H1 (cell line): ENCODE measurements at regions not wholly inside any gene's neighbourhood (a gene's known extent, or its start where the extent isn't known, plus 50 kb on each side); places are given as distances from the start of the nearest gene placed in this dataset.

Experiments used
- CTCF ChIA-PET: fragments of 300-600 bp; sonication (Branson Sonifier 250); formaldehyde crosslinking; loops from one replicate; lab custom pipeline; 2021; ENCODE audit not compliant: partially characterized antibody; lab: Charles Lee
- POLR2A ChIA-PET: fragments of 300-600 bp; sonication (Branson Sonifier 250); formaldehyde crosslinking; loops from one replicate; lab custom pipeline; 2021; ENCODE audit warnings: inconsistent platforms; ENCODE audit not compliant: partially characterized antibody; lab: Charles Lee
- DNase-seq, 2 experiments: peaks; one replicate each; pipeline versions ENCODE4 v3.0.0 to v3.0.0-alpha.2; 2010 to 2022; ENCODE audit warnings: low spot score in 2 of 2, low read depth in 1 of 2, mixed read lengths in 1 of 2
- FAIRE-seq: peaks from 2 replicates; lab custom pipeline; 2011; peaks lifted over from hg19 to GRCh38; lab: Jason Lieb, UNC
- H2AFZ ChIP-seq: 2 replicates; pipeline ENCODE4 v1.8.1; 2012; ENCODE audit warnings: low read length, inconsistent platforms
- H2AK5ac ChIP-seq: 2 replicates; pipeline ENCODE4 v1.6.1; 2013; ENCODE audit warnings: low read depth, low read length
- H2BK120ac ChIP-seq: replicated peaks from 2 replicates; pipeline ENCODE3; 2013; ENCODE audit warnings: low read depth, low read length, inconsistent platforms
- H2BK12ac ChIP-seq: 2 replicates; pipeline ENCODE4 v1.6.1; 2013; ENCODE audit warnings: low read depth, low read length
- H2BK15ac ChIP-seq: 2 replicates; pipeline ENCODE4 v1.6.1; 2013; ENCODE audit warnings: low read length
- H2BK20ac ChIP-seq: 2 replicates; pipeline ENCODE4 v1.6.1; 2013; ENCODE audit warnings: low read length
- H2BK5ac ChIP-seq: 2 replicates; pipeline ENCODE4 v1.6.1; 2013; ENCODE audit warnings: low read depth, low read length
- H3K14ac ChIP-seq: 2 replicates; pipeline ENCODE4 v1.6.1; 2013; ENCODE audit warnings: inconsistent platforms; ENCODE audit not compliant: insufficient read length
- H3K18ac ChIP-seq: 2 replicates; pipeline ENCODE4 v1.6.1; 2013; ENCODE audit warnings: low read length; ENCODE audit errors: extremely low read depth
- H3K23ac ChIP-seq: 2 replicates; pipeline ENCODE4 v1.6.1; 2013; ENCODE audit warnings: inconsistent platforms; ENCODE audit not compliant: insufficient read length
- H3K23me2 ChIP-seq: 2 replicates; pipeline ENCODE4 v1.6.1; 2013; ENCODE audit warnings: low read depth, low read length
- H3K27ac ChIP-seq: 2 replicates; pipeline ENCODE4 v1.6.1; 2011; ENCODE audit warnings: low read depth, low read length, inconsistent platforms
- H3K27me3 ChIP-seq, 4 experiments: replicated peaks in 1 of 4; 1 replicate in 1 of 4; 2 replicates in 3 of 4; pipeline versions ENCODE4 v1.6.1 to v1.8.1; 2011 to 2013; ENCODE audit warnings: low read length in 3 of 4, mild to moderate bottlenecking in 3 of 4, inconsistent platforms in 2 of 4, mixed read lengths in 2 of 4, moderate library complexity in 1 of 4; ENCODE audit not compliant: control insufficient read depth in 3 of 4, insufficient read depth in 3 of 4; ENCODE audit errors: extremely low read depth in 1 of 4
- H3K36me3 ChIP-seq, 4 experiments: 2 replicates each; pipeline versions ENCODE4 v1.6.1 to v1.8.1; 2011 to 2013; ENCODE audit warnings: mild to moderate bottlenecking in 4 of 4, low read length in 3 of 4, moderate library complexity in 2 of 4, control low read depth in 1 of 4, inconsistent platforms in 1 of 4; ENCODE audit not compliant: insufficient read depth in 4 of 4, control insufficient read depth in 2 of 4
- H3K4ac ChIP-seq: replicated peaks from 2 replicates; pipeline ENCODE3; 2013; ENCODE audit warnings: low read length, low read depth, mixed read lengths, inconsistent platforms; ENCODE audit not compliant: insufficient read length
- H3K4me1 ChIP-seq, 4 experiments: replicated peaks in 1 of 4; 1 replicate in 1 of 4; 2 replicates in 3 of 4; pipeline versions ENCODE4 v1.6.1 to v1.8.1; 2011 to 2013; ENCODE audit warnings: low read length in 3 of 4, inconsistent platforms in 2 of 4, mixed read lengths in 1 of 4; ENCODE audit not compliant: insufficient read depth in 4 of 4, control insufficient read depth in 3 of 4
- H3K4me2 ChIP-seq, 2 experiments: 2 replicates each; pipeline versions ENCODE4 v1.6.1 to v1.8.1; 2011 to 2013; ENCODE audit warnings: low read depth in 2 of 2, low read length in 2 of 2, control low read depth in 1 of 2, inconsistent platforms in 1 of 2, mild to moderate bottlenecking in 1 of 2; ENCODE audit not compliant: insufficient read depth in 1 of 2
- H3K4me3 ChIP-seq, 4 experiments: fragments of 200-600, 300-600 bp in 1 of 4; sonication (generic), shearing (Covaris generic), sonication (Bioruptor Twin) in 1 of 4; 2 replicates each; pipeline versions ENCODE4 v1.5.1 to v1.8.1; 2011 to 2016; ENCODE audit warnings: low read length in 4 of 4, low read depth in 3 of 4, control low read depth in 2 of 4, inconsistent platforms in 2 of 4, mild to moderate bottlenecking in 2 of 4, mixed read lengths in 1 of 4, moderate library complexity in 1 of 4; ENCODE audit not compliant: insufficient read depth in 2 of 4; ENCODE audit errors: extremely low read depth in 1 of 4
- H3K56ac ChIP-seq: replicated peaks from 2 replicates; pipeline ENCODE3; 2013; ENCODE audit warnings: low read depth, mild to moderate bottlenecking, mixed read lengths, low read length, inconsistent platforms; ENCODE audit not compliant: insufficient read length
- H3K79me1 ChIP-seq: 2 replicates; pipeline ENCODE4 v1.6.1; 2013; ENCODE audit warnings: low read depth, low read length, control low read depth
- H3K79me2 ChIP-seq, 2 experiments: 2 replicates each; pipeline versions ENCODE4 v1.6.1 to v1.8.1; 2012 to 2013; ENCODE audit warnings: low read length in 2 of 2, mild to moderate bottlenecking in 2 of 2, inconsistent platforms in 1 of 2; ENCODE audit not compliant: insufficient read depth in 2 of 2, control insufficient read depth in 1 of 2
- H3K9ac ChIP-seq, 4 experiments: replicated peaks in 1 of 4; 1 replicate in 1 of 4; 2 replicates in 3 of 4; pipeline versions ENCODE4 v1.6.1 to v1.8.1; 2011 to 2013; ENCODE audit warnings: low read depth in 3 of 4, low read length in 3 of 4, control low read depth in 2 of 4, mild to moderate bottlenecking in 2 of 4, moderate library complexity in 2 of 4, inconsistent platforms in 1 of 4; ENCODE audit errors: extremely low read depth in 1 of 4
- H3K9me3 ChIP-seq, 2 experiments: 2 replicates each; pipeline versions ENCODE4 v1.6.1 to v1.8.1; 2012 to 2013; ENCODE audit warnings: mild to moderate bottlenecking in 2 of 2, moderate library complexity in 2 of 2, control low read depth in 1 of 2, inconsistent platforms in 1 of 2, low read depth in 1 of 2, low read length in 1 of 2, mixed read lengths in 1 of 2; ENCODE audit not compliant: insufficient read depth in 2 of 2
- H4K20me1 ChIP-seq, 2 experiments: replicated peaks in 1 of 2; 2 replicates each; pipeline versions ENCODE3 to v1.8.1; 2011 to 2013; ENCODE audit warnings: inconsistent platforms in 2 of 2, low read length in 2 of 2, mild to moderate bottlenecking in 1 of 2; ENCODE audit not compliant: insufficient read depth in 2 of 2, control insufficient read depth in 1 of 2
- H4K5ac ChIP-seq: 2 replicates; pipeline ENCODE4 v1.6.1; 2013; ENCODE audit warnings: low read length, low read depth, mixed read lengths, inconsistent platforms; ENCODE audit not compliant: insufficient read length
- H4K8ac ChIP-seq: 2 replicates; pipeline ENCODE4 v1.8.0; 2013; ENCODE audit warnings: mild to moderate bottlenecking, moderate library complexity, low read length, inconsistent platforms; ENCODE audit not compliant: insufficient read depth; ENCODE audit errors: extremely low read depth
- H4K91ac ChIP-seq: replicated peaks from 2 replicates; pipeline ENCODE3; 2013; ENCODE audit warnings: low read length, mixed read lengths, inconsistent platforms; ENCODE audit not compliant: insufficient read length
- RAD21 ChIP-seq, 2 experiments: IDR thresholded peaks in 1 of 2; conservative IDR thresholded peaks in 1 of 2; 2 replicates each; pipeline ENCODE4 v1.6.1; 2011; ENCODE audit warnings: low read depth in 2 of 2, low read length in 2 of 2, improper control_type of control experiment in 1 of 2, inconsistent platforms in 1 of 2, mild to moderate bottlenecking in 1 of 2, moderate library complexity in 1 of 2
- SP4 ChIP-seq: IDR thresholded peaks from 2 replicates; pipeline ENCODE4 v1.6.1; 2012; ENCODE audit warnings: low read length, inconsistent platforms
- WGBS, 2 experiments: shearing (Covaris generic) in 1 of 2; methylation state at CpG; one replicate each; pipeline versions ENCODE4 v1.1.6 to v1.1.7; 2013 to 2015; ENCODE audit warnings: low lambda C conversion rate in 2 of 2, mixed read lengths in 2 of 2, inconsistent platforms in 1 of 2, low coverage in 1 of 2, missing lambda C conversion rate in 1 of 2; ENCODE audit not compliant: insufficient replicate concordance in 2 of 2, insufficient coverage in 1 of 2, insufficient read length in 1 of 2; ENCODE audit errors: extremely low coverage in 1 of 2, missing lambda C conversion rate in 1 of 2; 5-methylcytosine and 5-hydroxymethylcytosine counted together

- H3K4me2 ChIP-seq, result no peak overlapping the region
- ChIA-PET CTCF (interaction anchor here (0.7 to 1.5 kb wide), 4 partner anchors 11 to 44 kb away, joined by 3 to 4 read pairs (median 3); no protein-coding TSS in a partner anchor), POLR2A (interaction anchor here (0.6 kb wide), 1 partner anchor 1342 kb away, joined by 3 read pairs; no protein-coding TSS in a partner anchor)
- TF ChIP-seq RAD21 (IDR thresholded peaks at IDR 0.05 in 1 of 2, conservative IDR thresholded peaks at IDR 0.05 in 1 of 2; ENCODE audit: low read depth in 2 of 2, low read length in 2 of 2) (peak in 1 of 2 experiments; percentile 29; a peak in 1 of 4 replicates), SP4 (no peak)
- DNase-seq (peak in 1 of 2 experiments; percentile 29), FAIRE-seq (no peak)
- no peaks in the 10 kb centered on the region for H3K36me3 ChIP-seq
- H3K9me3 ChIP-seq, result peaks cover 18 to 20% of the 10 kb centered on the region in 2 experiments; a peak in 3 of 4 replicates
- no peak overlapping the region for H4K91ac ChIP-seq
- no peak overlapping the region for H3K27ac ChIP-seq
- H3K4ac ChIP-seq, result no peak overlapping the region
- no peak overlapping the region for H3K23ac ChIP-seq
- H4K5ac ChIP-seq, result no peak overlapping the region
- H3K79me2 ChIP-seq, result no peaks in the 10 kb centered on the region
- H2BK15ac ChIP-seq, result no peak overlapping the region
- no peaks in the 10 kb centered on the region for H3K4me1 ChIP-seq
- H3K56ac ChIP-seq, result no peak overlapping the region
- no peak overlapping the region for H3K9ac ChIP-seq
- 89% methylated on average over 6 of the region's 6 CpGs; no CpG with 5 or more reads in 1 of the 2 experiments for WGBS, 2 experiments
- H2BK5ac ChIP-seq, result no peak overlapping the region
- no peaks in the 10 kb centered on the region for H3K79me1 ChIP-seq
- H3K27me3 ChIP-seq, result no peaks in the 10 kb centered on the region
- H2BK120ac ChIP-seq, result no peak overlapping the region
- H3K14ac ChIP-seq, result no peak overlapping the region
- no peak overlapping the region for H2AK5ac ChIP-seq
- H3K18ac ChIP-seq, result no peak overlapping the region
- no peak overlapping the region for H2AFZ ChIP-seq
- no peak overlapping the region for H2BK20ac ChIP-seq
- H4K8ac ChIP-seq, result no peak overlapping the region
- no peak overlapping the region for H3K4me3 ChIP-seq
- H4K20me1 ChIP-seq, result no peaks in the 10 kb centered on the region
- H2BK12ac ChIP-seq, result no peak overlapping the region
- no peaks in the 10 kb centered on the region for H3K23me2 ChIP-seq
These were observed 59.2 kb upstream of the ADAMTS2 start for GRCh38 chr5:179404321-179405053.
